C4-2B (cell line): ENCODE measurements at regions not wholly inside any gene's neighbourhood (a gene's known extent, or its start where the extent isn't known, plus 50 kb on each side); places are given as distances from the start of the nearest gene placed in this dataset.

Experiments
- H3K27ac ChIP-seq: fragments of 450-650 bp; 2 replicates; pipeline ENCODE4 v1.5.1; 2017
- ZFX ChIP-seq: fragments of 450-650 bp; IDR thresholded peaks from 2 replicates; pipeline ENCODE4 v1.6.1; 2017
- TF ChIP-seq, protein P1 (sequence below): fragments of 450-650 bp; conservative IDR thresholded peaks from 2 replicates; pipeline ENCODE4 v1.5.1; 2017; ENCODE audit warnings: mild to moderate bottlenecking

DNA sequence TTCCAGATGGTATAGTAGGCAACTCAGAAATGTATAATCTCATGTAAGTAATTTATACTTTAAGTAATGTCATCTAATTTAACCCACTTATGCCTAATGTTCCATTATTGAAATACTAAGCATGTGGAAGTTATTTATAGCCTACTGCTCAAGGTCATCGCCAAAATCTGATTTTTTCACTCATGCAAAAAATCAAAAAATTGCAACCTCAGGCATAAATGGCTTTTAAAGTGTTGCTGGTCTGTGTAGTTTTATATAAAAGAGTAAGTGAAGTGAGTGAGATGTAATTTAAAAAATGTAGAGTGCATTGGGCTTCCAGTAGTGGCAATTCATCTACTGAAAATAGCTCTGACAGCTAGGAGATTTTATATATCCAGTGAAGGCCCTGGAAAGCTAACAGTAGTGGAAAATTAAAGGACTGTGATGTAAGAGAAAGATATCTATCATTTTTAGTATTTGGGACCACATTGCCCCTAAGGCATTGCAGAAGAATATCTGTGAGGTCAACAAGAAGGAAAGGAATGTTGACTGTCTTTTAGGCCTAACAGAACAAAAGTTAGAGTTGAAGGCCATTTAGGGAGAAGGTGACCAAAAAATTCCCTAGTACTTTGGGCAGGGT is 624.5 kb upstream of the CHORDC1 start:
- TF ChIP-seq ZFX, result no peak
- TF ChIP-seq, protein P1, sequence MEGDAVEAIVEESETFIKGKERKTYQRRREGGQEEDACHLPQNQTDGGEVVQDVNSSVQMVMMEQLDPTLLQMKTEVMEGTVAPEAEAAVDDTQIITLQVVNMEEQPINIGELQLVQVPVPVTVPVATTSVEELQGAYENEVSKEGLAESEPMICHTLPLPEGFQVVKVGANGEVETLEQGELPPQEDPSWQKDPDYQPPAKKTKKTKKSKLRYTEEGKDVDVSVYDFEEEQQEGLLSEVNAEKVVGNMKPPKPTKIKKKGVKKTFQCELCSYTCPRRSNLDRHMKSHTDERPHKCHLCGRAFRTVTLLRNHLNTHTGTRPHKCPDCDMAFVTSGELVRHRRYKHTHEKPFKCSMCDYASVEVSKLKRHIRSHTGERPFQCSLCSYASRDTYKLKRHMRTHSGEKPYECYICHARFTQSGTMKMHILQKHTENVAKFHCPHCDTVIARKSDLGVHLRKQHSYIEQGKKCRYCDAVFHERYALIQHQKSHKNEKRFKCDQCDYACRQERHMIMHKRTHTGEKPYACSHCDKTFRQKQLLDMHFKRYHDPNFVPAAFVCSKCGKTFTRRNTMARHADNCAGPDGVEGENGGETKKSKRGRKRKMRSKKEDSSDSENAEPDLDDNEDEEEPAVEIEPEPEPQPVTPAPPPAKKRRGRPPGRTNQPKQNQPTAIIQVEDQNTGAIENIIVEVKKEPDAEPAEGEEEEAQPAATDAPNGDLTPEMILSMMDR, result no peak
- H3K27ac ChIP-seq, result no peak overlapping the region

DNA sequence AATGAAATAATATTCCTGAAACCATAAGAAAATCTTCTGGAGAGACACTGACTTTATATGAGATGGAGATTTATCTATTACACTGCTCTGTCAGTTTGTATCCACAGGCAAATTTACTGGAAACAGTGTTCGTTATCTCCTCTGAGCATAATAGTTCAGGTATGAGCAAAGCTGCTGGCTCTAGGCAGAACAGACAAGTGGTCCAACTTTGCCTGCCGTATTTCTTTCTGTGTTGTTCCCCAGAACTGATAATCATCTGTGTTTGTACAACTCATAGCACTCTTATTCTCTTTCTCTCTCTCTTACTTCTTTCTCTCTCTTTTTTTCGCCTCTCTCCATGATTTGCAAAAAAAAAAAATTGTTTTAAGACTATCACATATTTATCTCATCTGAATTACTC is 623.8 kb upstream of the CHORDC1 start:
- TF ChIP-seq ZFX, result no peak
- TF ChIP-seq, protein P1, result no peak
- H3K27ac ChIP-seq, result no peak overlapping the region

DNA sequence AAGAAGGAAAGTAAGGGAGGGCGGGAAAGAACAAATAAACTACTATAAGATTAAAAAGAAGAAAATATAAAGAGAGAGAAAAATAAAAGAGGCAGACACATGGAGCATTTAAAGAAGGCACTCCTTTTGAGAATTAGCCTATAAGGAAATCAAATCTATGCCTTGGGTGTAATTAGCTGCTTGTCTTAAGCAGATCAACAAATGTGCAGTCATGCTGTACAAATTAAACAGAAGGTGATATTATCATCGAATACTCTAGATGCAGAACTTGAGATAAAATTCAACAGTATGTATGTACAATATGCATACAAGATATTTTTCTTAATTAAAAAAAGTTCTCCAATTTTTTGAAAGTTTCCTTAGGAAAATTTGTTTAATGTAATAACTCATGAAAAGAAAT is 623.0 kb upstream of the CHORDC1 start:
- no peak overlapping the region for H3K27ac ChIP-seq
- TF ChIP-seq ZFX, result no peak
- TF ChIP-seq, protein P1, result no peak

DNA sequence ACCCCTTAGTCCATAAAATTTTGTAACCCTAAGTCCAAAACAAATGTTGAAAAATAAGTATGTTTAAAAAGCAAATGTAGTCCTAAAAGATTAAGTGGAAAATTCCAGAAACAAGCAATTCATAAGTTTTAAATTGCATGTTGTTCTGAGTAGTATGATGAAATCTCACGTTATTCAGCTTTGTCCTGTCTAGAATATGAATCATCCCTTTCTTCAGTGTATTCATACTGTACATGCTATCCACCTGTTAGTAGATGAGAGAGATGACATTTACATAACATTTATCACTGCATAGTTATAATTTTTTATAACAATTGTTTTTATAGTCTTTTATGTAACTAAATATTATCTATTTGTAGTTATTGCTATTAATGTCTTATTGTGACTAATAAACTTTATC is 622.3 kb upstream of the CHORDC1 start:
- TF ChIP-seq, protein P1, result no peak
- TF ChIP-seq ZFX, result no peak
- no peak overlapping the region for H3K27ac ChIP-seq

DNA sequence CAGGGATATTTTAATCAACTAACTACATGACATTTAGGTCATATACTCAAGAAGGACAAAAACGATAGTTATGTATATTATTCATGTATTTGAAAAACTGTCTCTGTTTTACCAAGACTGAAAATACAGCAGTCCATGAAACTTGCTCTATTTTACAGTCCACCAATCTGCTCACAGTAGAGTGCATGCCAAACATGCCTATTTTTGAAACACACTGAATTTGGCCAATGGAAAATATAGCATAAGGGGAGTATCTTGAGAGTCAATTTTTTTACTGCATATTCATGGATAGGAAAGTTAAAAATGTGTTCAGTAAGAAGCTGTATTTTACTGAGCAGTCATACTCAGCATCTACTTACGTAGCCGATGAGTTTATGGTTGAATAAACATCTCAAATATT is 621.2 kb upstream of the CHORDC1 start:
- TF ChIP-seq ZFX, result no peak
- TF ChIP-seq, protein P1, result no peak
- H3K27ac ChIP-seq, result no peak overlapping the region

DNA sequence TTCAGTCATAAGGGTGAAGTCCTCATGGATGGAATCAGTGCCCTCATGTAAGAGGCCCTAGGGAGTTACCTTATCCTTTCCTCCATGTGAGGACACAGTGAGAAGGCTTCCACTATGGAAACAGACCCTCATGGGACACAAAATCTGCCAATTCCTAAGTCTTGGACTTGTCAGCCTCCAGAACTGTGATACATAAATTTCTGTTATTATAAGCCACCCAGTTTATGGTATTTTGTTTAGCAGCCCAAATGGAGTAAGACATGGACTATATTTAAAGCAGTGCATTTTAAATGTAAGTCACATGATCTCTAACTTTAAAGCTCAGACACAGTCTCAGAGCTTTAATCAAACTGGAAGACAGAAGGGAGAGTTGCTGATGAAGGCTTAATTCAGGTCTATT is 619.8 kb upstream of the CHORDC1 start:
- no peak overlapping the region for H3K27ac ChIP-seq
- TF ChIP-seq, protein P1, result no peak
- no peak for TF ChIP-seq ZFX

DNA sequence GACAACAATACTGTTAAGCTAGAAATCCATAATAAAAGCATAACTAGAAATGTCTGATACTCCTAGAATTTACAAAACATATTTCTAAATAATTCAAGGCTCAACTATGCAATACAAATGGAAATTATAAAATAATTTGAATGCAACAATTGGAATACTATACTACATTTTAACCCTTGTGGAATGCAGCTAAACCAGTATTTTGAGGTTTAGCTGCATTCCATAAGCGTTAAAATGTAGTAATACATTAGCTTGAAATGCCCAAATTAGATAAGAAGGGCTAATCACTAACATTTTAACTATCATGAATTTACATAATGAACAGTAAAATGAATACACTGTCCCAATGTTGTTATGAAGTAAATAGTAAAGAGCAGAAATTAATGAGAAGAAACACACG is 617.2 kb upstream of the CHORDC1 start:
- no peak for TF ChIP-seq ZFX
- TF ChIP-seq, protein P1, result no peak
- no peak overlapping the region for H3K27ac ChIP-seq
